ENCODE measurements at regions not wholly inside any gene's neighbourhood (a gene's known extent, or its start where the extent isn't known, plus 50 kb on each side); places are given as distances from the start of the nearest gene placed in this dataset.

DNA sequence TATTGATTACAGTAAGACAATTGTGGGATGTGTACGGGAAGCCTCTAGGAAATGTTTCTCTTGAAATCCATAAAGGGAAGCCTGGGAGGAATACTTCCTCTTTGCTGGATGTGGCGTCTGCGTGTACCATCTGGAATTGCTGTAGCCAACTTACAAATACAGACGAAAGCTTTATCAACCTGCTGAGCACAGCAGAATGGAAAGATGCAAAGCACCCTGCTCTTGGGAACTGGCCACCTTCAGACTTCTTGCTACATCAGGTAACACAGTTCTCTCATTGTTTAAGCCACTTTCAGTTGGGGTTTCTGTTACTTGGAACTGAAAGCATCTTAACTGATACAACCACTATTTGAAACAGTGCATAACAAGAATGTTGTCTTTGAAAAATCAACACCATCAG lies 213.8 kb downstream of the HRH4 start:
- H2BK15ac ChIP-seq (ENCODE audit: low read length): no peak overlapping the region
- no peaks in the 10 kb centered on the region for H3K9me3 ChIP-seq (ENCODE audit: insufficient read depth in 2 of 2, low read depth in 1 of 2, low read length in 1 of 2)
- H3K9ac ChIP-seq (replicated peaks in 1 of 4; ENCODE audit: extremely low read depth in 1 of 4, low read depth in 3 of 4, low read length in 3 of 4): no peak overlapping the region
- H3K4me1 ChIP-seq (replicated peaks in 1 of 4; ENCODE audit: control insufficient read depth in 3 of 4, insufficient read depth in 4 of 4, low read length in 3 of 4): no peaks in the 10 kb centered on the region
- H3K4ac ChIP-seq (replicated peaks; ENCODE audit: insufficient read length, low read depth, low read length): no peak overlapping the region
- no peaks in the 10 kb centered on the region for H3K23me2 ChIP-seq (ENCODE audit: low read depth, low read length)
- no peak overlapping the region for H2BK20ac ChIP-seq (ENCODE audit: low read length)
- no peak overlapping the region for H2AFZ ChIP-seq (ENCODE audit: low read length)
- H3K18ac ChIP-seq (ENCODE audit: extremely low read depth, low read length): no peak overlapping the region
- no peak overlapping the region for H3K4me3 ChIP-seq (ENCODE audit: extremely low read depth in 1 of 4, insufficient read depth in 2 of 4, low read depth in 3 of 4, low read length in 4 of 4)
- WGBS, 2 experiments (ENCODE audit: extremely low coverage in 1 of 2, insufficient coverage in 1 of 2, insufficient read length in 1 of 2, insufficient replicate concordance in 2 of 2, low coverage in 1 of 2, low lambda C conversion rate in 2 of 2, missing lambda C conversion rate in 1 of 2): 88% methylated on average over 4 of the region's 4 CpGs; no CpG with 5 or more reads in 1 of the 2 experiments
- H3K79me2 ChIP-seq (ENCODE audit: control insufficient read depth in 1 of 2, insufficient read depth in 2 of 2, low read length in 2 of 2): no peaks in the 10 kb centered on the region
- no peak overlapping the region for H4K5ac ChIP-seq (ENCODE audit: insufficient read length, low read depth, low read length)
- no peaks in the 10 kb centered on the region for H3K36me3 ChIP-seq (ENCODE audit: control insufficient read depth in 2 of 4, insufficient read depth in 4 of 4, low read length in 3 of 4)
- H3K4me2 ChIP-seq (ENCODE audit: insufficient read depth in 1 of 2, low read depth in 2 of 2, low read length in 2 of 2): no peak overlapping the region
- no peak for TF ChIP-seq BRCA1 (IDR thresholded peaks at IDR 0.05; ENCODE audit: low read depth, low read length)
- TF ChIP-seq KDM5A (IDR thresholded peaks at IDR 0.05; ENCODE audit: low read length): no peak
- no peak for TF ChIP-seq BCL11A (IDR thresholded peaks at IDR 0.05; ENCODE audit: low read depth in 2 of 2, low read length in 2 of 2)
- TF ChIP-seq POLR2AphosphoS5 (IDR thresholded peaks at IDR 0.05; ENCODE audit: low read depth, low read length): no peak
- TF ChIP-seq SIX5 (IDR thresholded peaks at IDR 0.05; ENCODE audit: low read depth, low read length): no peak
- TF ChIP-seq CHD1 (IDR thresholded peaks at IDR 0.05; ENCODE audit: low read depth, low read length): no peak
- TF ChIP-seq EZH2 (IDR thresholded peaks at IDR 0.05; ENCODE audit: low read depth, low read length, severe bottlenecking): no peak
- no peak for TF ChIP-seq KDM1A (IDR thresholded peaks at IDR 0.05; ENCODE audit: borderline replicate concordance, low read length)
- no peak overlapping the region for H2BK5ac ChIP-seq (ENCODE audit: low read depth, low read length)
- CTCF ChIA-PET (ENCODE audit: partially characterized antibody): no interaction called here
- H3K14ac ChIP-seq (ENCODE audit: insufficient read length): no peak overlapping the region
- peaks cover 0 to 1% (median 0%) of the 10 kb centered on the region in 4 experiments; a peak in 2 of 7 replicates for H3K27me3 ChIP-seq (replicated peaks in 1 of 4; ENCODE audit: control insufficient read depth in 3 of 4, extremely low read depth in 1 of 4, insufficient read depth in 3 of 4, low read length in 3 of 4)
- H4K91ac ChIP-seq (replicated peaks; ENCODE audit: insufficient read length, low read length): no peak overlapping the region
- no peak for DNase-seq (ENCODE audit: low read depth in 1 of 2, low spot score in 2 of 2)
- H2AK5ac ChIP-seq (ENCODE audit: low read depth, low read length): no peak overlapping the region
- no peaks in the 10 kb centered on the region for H3K79me1 ChIP-seq (ENCODE audit: low read depth, low read length)
- POLR2A ChIA-PET (ENCODE audit: partially characterized antibody): no interaction called here
- no peak overlapping the region for H3K56ac ChIP-seq (replicated peaks; ENCODE audit: insufficient read length, low read depth, low read length)
- no peak for FAIRE-seq
- no peak overlapping the region for H2BK12ac ChIP-seq (ENCODE audit: low read depth, low read length)
- no peaks in the 10 kb centered on the region for H4K20me1 ChIP-seq (replicated peaks in 1 of 2; ENCODE audit: control insufficient read depth in 1 of 2, insufficient read depth in 2 of 2, low read length in 2 of 2)
- no peak overlapping the region for H2BK120ac ChIP-seq (replicated peaks; ENCODE audit: low read depth, low read length)
- H4K8ac ChIP-seq (ENCODE audit: extremely low read depth, insufficient read depth, low read length): no peak overlapping the region
- no peak overlapping the region for H3K23ac ChIP-seq (ENCODE audit: insufficient read length)
- no peak overlapping the region for H3K27ac ChIP-seq (ENCODE audit: low read depth, low read length)
